ENCODE measurements at regions not wholly inside any gene's neighbourhood (a gene's known extent, or its start where the extent isn't known, plus 50 kb on each side); places are given as distances from the start of the nearest gene placed in this dataset.
A peak's percentile ranks its signal among the peaks of the same experiment; 100 is the strongest.

DNA sequence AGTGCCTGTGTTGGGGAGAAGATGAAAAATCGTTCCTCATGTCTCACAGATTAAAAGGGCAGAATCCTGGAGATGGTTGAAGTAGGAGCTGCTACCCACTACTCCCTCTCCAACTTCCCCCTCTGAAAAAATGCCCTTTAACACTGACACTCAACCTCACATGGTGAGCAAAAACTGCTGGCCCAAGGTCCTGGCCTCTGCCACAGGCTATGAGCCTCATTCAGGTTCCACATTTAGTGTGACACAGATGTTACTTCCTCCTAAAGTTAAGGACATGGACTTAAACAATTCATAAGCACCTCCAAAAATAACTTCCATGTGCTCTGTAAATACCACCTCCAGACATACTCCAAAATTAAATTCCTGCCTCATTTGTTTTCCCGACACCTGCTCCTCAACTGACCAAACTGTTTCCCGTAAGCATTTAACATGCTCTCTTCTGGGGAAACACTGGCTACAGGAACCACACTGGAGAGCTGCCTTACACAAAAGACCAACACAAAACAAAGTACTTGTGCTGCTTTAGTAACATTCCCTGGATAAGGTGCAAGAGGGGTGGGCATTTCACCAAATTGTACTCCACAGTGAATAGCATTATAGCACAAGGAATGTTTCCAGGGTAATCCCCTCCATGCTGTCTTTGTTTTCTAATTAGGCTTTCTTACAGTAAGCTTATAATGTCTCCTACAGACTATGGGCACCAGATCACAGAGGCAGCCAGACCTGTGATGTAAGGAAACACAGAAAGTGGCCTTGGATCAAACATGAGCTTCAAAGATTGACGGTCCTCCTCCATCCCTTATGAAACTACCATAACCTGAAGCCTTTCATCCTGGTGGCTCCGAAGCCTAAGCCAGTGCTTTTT lies 57.0 kb downstream of the PHLDA1 start:
- no peak for DNase-seq

DNA sequence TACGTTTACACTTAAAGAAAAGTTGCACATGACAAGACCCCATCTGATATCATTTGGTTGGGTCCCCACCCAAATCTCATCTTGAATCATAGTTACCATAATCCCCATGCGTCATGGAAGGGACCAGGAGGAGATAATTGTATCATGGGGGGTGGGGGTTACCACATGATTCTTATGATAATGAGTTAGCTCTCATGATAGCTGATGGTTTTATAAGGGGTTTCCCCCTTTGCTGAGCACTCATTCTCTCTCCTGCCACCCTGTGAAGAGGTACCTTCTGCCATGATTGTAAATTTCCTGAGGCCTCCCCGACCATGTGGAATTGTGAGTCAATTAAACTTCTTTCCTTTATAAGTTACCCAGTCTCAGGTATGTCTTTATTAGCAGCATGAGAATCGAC lies 60.3 kb downstream of the PHLDA1 start:
- no peak for DNase-seq

DNA sequence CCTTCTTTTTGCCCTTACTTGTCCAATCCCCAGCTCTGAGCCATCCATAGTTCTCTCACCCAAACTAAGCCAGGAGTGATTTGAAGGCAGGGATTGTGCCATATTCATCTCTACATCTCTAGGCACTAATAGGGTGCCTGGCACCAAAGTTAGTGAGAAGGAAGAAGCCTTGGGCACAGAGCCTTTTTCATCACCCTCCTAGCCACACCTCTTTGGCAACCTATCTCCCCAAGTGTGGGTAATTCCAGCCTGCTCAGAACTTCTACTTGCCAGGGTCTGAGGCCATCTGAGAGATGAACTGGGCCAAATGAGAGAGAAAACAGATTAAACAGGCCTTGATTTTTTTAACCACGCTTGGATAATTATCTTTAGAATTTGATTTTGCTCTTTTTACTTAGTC lies 61.3 kb downstream of the PHLDA1 start:
- DNase-seq: no peak

DNA sequence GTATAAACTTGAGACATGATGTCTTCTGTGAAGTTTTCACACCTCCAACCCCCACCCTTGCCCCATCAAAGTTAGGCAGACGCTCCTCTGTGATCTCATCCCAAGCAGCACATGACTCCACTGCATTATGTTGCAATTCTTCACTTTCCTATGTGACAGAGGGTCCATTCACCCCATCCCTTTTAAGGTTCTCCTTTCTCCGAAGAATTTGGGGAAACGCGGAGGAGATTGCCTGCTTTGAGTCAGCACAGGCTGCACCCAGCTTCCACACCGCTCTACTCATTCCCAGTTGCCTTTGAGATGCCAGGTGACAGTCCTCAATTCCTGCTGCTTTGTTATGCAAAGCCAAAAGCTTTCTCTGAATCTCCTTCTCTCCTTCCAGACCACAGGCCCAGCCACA lies 61.8 kb downstream of the PHLDA1 start:
- DNase-seq: no peak

DNA sequence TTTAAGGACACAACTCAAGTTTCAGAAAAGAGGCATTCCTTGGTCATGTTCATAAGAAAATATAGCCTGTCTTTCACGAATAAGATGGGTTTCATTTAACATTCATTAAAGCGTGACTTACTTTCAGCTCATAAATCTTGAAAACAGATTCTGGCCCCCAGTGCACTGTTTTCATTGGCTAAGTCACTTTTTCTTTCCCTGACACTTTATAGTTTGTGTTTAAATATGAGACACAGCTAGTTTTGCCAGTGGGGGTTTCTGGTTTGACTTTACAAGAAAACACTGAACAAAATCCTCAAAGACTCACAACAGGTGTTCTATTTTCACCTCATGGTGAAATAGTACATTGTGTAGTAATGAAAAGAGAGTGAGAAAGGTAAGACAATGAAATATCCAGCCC lies 65.9 kb downstream of the PHLDA1 start:
- DNase-seq: no peak

DNA sequence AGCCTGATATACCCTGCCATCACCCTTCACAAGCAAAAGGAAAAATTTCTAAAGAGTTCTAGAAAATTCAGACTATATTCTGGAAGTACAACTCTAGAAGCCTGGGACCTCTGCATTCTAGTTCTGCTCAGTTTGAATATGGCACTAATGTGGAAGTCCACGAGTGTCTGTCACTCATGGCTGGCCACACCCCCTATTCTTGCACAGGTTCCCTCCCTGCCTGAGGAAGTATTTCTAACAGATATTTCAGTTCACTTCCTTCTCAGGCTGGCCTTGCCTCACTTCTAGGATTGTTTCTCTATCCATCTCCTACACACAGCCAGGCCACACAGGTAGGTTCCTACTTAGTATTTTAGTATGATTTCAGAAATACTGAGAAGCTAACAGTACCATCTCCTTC lies 67.4 kb downstream of the PHLDA1 start:
- DNase-seq: no peak

DNA sequence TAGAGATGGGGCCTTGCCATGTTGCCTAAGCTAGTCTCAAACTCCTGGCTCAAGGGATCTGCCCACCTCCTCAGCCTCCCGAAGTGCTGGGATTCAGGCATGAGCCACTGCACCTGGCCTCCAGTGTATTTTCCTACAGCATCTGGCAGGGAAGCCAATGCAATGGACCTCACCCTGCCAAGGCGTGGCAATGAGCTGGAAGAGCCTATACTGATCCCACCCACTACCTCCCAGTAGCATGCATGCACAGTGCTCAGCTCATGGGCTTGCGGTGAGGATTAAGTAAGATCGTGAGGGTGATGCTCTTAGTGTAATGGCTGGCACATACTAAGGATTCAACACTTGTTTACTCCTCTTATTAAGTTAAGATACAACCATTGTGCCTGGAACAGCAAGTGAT lies 69.7 kb downstream of the PHLDA1 start:
- no peak for DNase-seq

DNA sequence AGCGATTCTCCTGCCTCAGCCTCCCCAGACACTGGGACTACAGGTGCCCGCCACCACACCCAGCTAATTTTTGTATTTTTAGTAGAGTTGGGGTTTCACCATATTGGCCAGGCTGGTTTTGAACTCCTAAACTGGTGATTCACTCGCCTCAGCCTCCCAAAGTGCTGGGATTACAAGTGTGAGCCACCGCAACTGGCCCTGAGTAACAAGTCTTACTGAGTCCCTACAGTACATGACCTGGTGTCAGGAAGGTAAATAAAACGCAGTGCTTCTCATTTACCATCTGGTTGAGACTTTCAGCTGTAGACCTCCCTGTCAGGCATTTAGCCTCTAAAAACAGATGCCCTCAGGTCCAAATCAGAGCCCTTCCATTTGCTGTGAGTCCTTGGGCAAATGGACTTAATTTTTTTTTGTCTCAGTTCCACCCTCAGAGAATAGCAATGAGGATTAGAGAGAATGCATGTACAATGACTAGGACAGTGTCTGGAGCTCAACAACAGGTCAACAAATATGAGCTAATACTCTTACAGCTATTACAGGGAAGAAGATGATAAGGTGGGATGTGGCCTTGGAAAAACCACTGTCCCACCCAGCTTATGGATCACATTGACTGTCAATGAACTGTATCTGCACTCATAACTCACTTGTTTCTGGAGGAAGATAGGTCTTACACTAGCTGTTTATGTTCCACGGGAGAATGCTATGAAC lies 70.5 kb downstream of the PHLDA1 start:
- DNase-seq: no peak

DNA sequence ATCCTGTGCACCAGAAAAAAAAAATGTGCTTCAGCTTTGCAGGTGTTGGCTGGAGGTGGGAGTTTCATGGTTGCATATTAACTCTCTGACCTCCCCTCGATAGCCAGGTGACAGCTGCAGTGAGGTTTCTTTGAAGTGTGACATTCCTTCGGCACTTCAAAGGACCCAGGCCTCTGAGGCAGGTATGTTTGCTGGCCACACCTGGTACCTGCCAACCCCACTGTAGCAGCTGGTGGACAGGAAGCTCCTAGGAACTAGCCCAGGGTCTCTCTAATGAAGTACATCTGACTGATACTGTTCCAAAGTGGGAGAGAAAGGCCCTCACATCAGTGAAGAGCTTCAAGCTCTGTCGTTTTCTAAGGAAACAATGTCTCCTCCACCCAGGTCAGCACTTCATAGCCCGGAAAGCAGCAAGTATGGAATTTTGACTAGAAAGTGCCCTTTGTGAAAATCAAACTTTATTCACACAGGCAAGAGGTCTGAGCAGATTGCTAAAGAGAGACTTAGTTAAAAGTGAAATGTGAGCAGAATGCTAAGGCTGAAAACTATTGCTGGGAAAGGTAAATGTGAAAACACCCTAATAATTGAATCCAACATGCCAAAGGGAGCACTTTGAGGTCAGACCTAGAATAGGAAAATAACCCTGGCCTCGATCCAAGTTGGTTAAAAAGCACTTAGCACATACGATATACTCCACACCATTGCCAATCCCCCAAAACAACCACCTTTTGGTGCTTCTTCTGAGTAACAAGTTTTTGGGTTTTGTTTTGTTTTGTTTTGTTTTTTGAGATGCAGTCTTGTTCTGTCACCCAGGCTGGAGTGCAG lies 71.3 kb downstream of the PHLDA1 start:
- peak; percentile 67 for DNase-seq

DNA sequence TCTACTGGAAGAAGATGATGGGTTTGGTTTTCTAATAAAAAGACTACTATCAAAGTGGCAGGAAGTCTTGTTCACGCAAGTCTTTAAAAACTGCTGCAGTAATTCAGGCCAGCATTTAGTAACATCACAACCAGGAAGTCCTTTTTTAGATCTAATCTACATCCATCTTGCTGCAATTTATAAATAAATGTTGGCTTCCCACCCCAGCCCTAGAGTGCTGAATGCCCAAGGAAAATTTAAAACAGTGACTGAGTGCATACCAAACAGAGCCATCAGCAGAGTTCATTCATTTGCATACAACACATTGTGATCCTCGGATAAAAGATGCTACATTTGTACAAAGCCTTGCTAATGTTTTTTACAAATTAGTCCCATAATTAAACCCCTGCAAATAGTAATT lies 72.1 kb downstream of the PHLDA1 start:
- no peak for DNase-seq

DNA sequence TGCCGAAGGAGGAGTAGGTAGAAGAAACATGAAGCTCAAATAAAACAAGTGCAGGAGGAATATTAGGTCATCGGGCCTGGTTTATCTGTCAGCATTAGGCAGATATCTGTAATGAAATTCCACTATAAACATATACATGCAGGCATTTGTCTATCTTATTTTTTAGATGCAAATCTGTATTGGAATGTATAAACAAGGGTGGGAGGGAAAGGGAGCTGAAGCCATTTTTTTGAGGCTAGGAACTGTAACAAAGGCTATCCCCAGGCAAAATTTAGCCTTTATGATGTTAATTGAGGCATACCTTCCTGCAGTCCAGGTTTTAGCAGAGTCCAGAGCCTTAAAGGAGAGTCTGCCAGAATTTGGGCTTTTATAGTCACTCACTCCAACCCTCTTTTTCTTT lies 72.5 kb downstream of the PHLDA1 start:
- DNase-seq: no peak

DNA sequence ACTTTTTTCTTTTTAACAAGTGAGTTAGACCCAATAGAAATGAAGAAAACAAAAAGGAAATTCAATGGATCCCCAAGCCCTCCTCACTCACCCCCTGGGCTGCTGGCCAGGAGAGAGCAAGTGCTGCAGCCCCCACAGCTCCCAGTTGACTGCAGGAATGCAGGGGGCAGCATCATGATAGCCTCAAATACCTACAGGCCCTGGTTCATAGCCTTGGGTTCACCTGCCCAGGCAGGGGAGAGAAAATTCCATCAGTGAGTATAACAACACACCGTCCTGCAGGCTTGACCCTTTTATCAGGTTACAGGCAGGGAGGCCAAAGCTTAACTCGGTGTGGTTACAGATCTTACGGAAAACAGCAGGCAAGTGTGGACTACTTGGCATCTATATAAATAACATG lies 76.3 kb downstream of the PHLDA1 start:
- DNase-seq: no peak

DNA sequence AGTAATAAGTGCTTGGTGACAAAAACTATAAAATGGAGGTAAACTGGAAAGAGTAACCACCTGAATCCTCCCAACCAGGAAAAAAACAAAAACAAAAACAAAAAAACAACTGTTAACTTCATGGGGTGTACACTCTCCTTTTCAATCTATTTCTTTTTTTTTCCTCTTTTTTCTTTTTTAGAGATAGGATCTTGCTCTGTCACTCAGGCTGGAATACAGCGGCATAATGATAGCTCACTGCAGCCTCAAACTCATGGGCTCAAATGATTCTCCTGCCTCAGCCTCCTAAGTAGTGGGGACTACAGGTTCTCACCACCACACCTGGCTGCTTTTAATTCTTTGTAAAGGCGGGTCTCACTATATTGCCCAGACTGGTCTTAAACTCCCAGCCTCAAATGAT lies 76.8 kb downstream of the PHLDA1 start:
- no peak for DNase-seq

DNA sequence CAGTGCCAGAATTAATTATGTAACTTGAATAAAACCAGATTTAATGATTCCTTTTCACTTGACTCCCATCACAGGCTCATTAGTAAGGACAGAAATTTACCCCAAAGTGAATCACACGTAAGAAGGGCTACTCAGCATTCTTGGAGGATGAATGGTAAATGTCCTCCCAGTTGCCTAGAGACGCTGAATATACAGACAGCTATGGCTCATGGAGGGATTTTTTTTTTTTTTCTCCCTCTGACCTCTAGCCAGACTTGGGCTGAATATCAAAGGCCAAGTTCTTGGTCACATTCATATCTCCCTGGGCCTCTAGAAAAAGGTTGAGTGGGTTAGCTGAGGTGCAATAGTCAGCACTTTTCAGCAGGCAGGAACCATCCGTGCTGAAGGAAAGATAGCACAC lies 77.5 kb downstream of the PHLDA1 start:
- DNase-seq: no peak

DNA sequence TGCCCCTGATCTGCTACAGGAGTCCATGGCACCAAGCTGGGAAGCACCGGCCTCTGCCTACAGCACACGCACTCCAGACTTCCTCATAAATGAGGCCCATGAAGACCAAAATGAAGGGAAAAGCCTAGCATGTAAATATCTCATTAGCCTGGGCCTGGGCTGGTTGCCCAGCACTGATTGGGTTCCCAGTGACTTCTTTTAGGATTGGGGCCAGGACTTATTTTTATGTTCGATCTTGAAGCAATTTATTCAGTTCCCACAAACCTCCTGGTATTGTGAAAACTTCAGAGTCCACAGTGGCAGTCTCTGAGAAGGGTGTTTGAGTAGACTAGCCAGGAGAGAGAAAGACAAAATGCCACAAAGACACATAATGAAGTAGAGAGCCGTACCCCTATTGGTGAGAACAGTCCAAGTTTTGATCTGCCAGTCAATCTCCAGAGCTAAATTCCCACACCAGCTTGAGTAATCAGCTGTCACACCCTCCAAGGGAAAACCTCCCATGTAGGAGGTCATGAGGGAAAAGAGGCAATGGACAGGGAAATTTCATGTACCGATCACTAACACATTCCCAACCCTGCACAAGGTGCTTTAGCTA lies 78.2 kb downstream of the PHLDA1 start:
- DNase-seq: no peak

DNA sequence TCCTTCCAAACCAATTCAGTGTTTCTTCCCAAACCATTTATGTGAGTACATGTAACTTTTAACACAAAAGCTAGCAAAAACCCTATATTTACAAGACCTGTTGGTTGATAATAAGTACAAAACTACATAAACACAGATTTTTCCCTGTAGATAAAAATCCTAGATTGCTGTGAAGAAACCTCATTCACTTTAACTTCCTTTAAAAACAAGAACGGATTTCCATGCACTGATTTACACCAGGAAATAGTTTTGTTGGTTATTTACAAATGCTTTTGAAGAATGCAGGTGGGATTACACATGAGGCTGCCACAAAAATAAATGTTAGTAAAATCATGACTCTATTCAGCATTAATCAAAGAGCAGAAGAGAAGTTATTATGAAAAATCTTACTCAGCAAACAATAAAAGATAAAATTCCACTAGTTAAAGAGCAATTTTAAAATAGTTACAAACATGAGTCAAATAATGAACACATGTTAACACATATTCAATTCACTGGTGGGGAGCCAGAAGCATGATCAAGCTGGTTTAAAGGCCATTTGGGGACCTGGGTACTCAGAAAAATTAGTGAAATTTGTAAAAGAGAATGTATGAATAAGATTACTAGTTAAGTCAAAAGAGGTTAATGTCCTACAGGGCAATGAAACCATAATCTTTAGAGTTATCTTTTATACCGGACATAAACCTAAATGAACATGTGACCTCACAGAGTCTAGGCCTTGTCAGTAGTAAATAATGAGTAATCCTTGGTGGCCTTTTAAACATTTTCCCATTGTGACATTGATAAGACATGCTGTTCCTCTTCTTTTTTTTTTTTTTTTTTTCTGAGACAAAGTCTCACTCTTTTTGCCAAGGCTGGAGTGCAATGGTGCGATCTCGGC lies 79.9 kb downstream of the PHLDA1 start:
- no peak for DNase-seq

DNA sequence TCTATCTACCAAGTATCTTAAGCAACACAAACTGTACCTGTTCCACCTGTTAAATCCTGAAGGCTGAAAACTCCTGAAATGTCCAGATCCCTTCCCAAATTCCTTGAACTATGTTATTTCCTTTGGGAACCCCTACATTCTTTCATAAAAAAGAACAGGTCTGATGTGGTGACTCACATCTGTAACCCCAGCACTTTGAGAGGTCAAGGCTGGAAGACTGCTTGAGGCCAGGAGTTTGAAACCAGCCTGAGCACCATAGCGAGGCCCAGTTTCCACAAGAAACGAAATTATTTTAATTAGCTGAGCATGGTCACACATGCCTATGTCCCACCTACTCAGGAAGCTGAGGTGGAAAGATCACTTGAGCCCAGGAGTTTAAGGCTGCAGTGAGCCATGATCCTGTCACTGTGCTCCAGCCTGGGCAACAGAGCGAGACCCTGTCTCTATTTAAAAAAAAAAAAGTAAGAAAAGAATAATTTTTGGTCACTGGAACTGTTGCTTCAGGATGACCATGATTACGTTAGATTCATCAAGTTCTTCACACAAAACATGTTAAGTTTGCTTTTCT lies 84.3 kb downstream of the PHLDA1 start:
- no peak for DNase-seq

DNA sequence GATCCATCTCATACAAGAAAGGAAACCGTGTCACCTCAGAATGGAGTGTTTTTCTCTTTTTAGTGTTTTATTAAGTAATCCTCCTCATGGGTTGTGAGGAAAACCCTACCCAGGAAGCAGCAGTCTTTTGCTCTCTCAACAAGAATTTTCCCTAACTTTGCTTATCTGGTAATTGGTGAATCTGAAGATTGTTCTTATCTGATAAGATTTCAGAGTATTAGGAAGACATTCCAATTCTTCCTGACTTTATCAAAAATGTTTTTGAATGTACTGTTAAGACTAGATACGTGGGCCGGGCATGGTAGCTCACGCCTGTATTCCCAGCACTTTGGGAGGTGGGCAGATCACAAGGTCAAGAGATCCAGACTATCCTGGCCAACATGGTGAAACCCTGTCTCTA lies 86.0 kb downstream of the PHLDA1 start:
- no peak for DNase-seq

DNA sequence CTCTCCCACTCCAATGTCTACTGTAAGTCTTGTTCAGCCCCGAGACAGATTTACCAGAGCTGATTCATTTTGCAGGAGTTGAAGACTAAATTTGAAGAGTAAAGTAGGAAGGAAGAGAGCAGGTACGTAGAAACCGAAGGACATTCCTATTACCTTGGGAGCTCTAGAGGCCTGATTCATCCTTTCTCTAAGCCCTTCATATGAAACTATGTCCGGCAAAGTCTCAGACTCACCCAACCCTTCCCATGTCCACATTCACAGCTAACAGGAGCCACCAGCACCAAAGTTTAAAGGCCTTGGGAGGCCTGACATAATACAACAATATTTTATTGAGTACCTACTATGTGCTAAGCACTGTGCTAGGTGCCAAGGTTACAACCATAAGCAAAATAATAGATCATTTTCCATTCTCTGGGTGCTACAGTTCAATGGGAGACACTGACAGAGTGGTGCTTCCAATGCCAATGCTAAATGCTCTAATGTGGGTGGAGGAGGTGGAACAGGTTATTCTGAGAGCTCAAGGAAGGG lies 86.6 kb downstream of the PHLDA1 start:
- DNase-seq: no peak

DNA sequence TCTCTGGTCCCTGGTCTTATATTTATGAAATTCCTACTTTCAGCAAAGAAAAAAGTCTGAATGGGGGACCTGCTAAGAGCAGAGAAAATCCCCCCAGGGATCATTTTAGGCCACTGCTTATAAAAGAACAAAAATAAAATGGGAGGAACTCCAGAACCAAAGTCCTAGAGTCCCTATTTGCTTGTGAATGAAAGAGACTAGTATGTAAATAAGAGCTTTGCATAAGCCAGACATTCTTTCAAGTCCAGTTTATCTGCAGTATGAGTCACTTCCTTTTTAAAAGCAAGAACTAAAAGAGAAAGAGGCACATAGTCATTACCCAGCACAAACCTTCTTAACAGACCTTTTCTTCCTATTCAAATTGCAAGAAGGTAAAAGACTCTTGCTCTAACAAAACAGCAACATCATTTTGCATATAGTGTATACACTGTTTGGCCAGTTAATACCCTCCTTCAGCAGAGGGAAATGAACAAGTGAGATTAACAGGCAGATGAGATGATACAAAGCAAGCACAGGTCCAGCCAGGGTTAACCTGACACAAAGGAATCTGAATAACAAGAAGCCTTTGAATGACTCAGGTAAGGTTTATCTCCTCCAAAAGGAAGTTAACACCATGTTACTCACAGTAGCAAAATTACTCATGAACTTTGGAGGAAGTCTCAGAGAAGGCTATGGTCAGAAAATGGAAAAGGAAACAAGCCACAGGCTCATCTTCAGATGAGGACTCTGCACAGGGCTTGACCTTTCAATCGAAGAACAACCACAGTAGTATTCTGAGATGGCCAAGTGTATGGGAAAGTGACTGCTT lies 87.3 kb downstream of the PHLDA1 start:
- no peak for DNase-seq

DNA sequence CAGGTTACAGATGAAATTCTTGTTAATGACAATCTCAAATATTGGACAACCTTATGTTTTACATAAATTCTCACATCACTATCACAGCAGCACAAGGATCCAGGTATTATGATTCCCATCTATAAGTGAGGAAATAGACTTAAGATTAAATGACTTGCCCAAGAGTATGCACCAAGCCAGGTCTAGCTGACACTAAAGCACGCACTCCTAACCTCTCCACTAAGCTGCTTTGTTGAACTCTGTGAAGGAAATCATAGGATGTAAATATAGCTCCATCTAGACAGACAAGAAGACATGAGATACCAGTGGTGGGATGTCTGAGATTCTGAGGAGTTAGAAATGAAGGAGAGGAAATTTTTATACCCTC lies 87.9 kb downstream of the PHLDA1 start:
- DNase-seq: no peak
